NT2/D1 (cell line): ENCODE measurements at regions not wholly inside any gene's neighbourhood (a gene's known extent, or its start where the extent isn't known, plus 50 kb on each side); places are given as distances from the start of the nearest gene placed in this dataset.
"Not testable (repeated sequence)": the region's sequence is repeated elsewhere in the genome, so short reads cannot be mapped to it uniquely, and the experiment has no call there.

Experiments
- DNase-seq: peaks from one replicate; pipeline ENCODE4 v3.0.0-alpha.2; 2011; ENCODE audit warnings: low read depth, low spot score
- H3K27me3 ChIP-seq: 2 replicates; pipeline ENCODE4 v1.6.0; 2011; ENCODE audit warnings: mild to moderate bottlenecking; ENCODE audit not compliant: insufficient read length, insufficient read depth
- H3K36me3 ChIP-seq: 2 replicates; pipeline ENCODE4 v1.6.1; 2011; ENCODE audit warnings: mild to moderate bottlenecking, low read length, mixed read lengths; ENCODE audit not compliant: insufficient read depth, insufficient read length
- H3K4me1 ChIP-seq: 2 replicates; pipeline ENCODE4 v1.5.1; 2011; ENCODE audit not compliant: insufficient read depth, insufficient read length
- H3K4me3 ChIP-seq: 2 replicates; pipeline ENCODE4 v1.5.1; 2011; ENCODE audit warnings: low read depth; ENCODE audit not compliant: insufficient read length
- H3K9ac ChIP-seq: 2 replicates; pipeline ENCODE4 v1.6.0; 2011; ENCODE audit warnings: low read depth; ENCODE audit not compliant: insufficient read length
- H3K9me3 ChIP-seq: 2 replicates; pipeline ENCODE4 v1.5.1; 2011; ENCODE audit warnings: mild to moderate bottlenecking, low read length; ENCODE audit not compliant: insufficient read depth
- SUZ12 ChIP-seq: IDR thresholded peaks from 2 replicates; pipeline ENCODE4 v1.6.1; 2011; ENCODE audit not compliant: insufficient read length, insufficient read depth; ENCODE audit errors: extremely low read depth
- YY1 ChIP-seq: IDR thresholded peaks from 2 replicates; pipeline ENCODE4 v1.6.1; 2011; ENCODE audit not compliant: insufficient read length, insufficient read depth
- ZNF274 ChIP-seq: IDR thresholded peaks from 2 replicates; pipeline ENCODE4 v1.6.1; 2011; ENCODE audit warnings: mild to moderate bottlenecking, low read depth, low read length

GRCh38 chr10:71089162-71089561 is 123.2 kb upstream of the UNC5B start:
- no peak overlapping the region for H3K4me3 ChIP-seq
- peaks cover under 1% of the 10 kb centered on the region for H3K27me3 ChIP-seq
- no peak for DNase-seq
- H3K4me1 ChIP-seq = peaks cover 10% of the 10 kb centered on the region
- H3K9me3 ChIP-seq = no peaks in the 10 kb centered on the region
- H3K9ac ChIP-seq = no peak overlapping the region
- TF ChIP-seq SUZ12 = no peak
- no peak for TF ChIP-seq YY1
- TF ChIP-seq ZNF274 = no peak
- no peaks in the 10 kb centered on the region for H3K36me3 ChIP-seq

- H3K4me1 ChIP-seq = peaks cover 10% of the 10 kb centered on the region
- H3K4me3 ChIP-seq = no peak overlapping the region
- H3K9me3 ChIP-seq = no peaks in the 10 kb centered on the region
- no peaks in the 10 kb centered on the region for H3K27me3 ChIP-seq
- H3K36me3 ChIP-seq = no peaks in the 10 kb centered on the region
- TF ChIP-seq SUZ12 (no peak), ZNF274 (no peak), YY1 (no peak)
- H3K9ac ChIP-seq = no peak overlapping the region
- DNase-seq = no peak
These were observed 122.0 kb upstream of the UNC5B start for GRCh38 chr10:71090330-71090729.

GRCh38 chr10:71090801-71091200 is 121.6 kb upstream of the UNC5B start:
- Histone ChIP-seq H3K9me3 (no peaks in the 10 kb centered on the region), H3K9ac (no peak overlapping the region), H3K4me1 (peaks cover 9% of the 10 kb centered on the region), H3K27me3 (no peaks in the 10 kb centered on the region), H3K36me3 (no peaks in the 10 kb centered on the region), H3K4me3 (no peak overlapping the region)
- no peak for DNase-seq
- TF ChIP-seq ZNF274 = no peak
- no peak for TF ChIP-seq YY1
- no peak for TF ChIP-seq SUZ12

- Histone ChIP-seq H3K9me3 (no peaks in the 10 kb centered on the region), H3K36me3 (no peaks in the 10 kb centered on the region), H3K9ac (no peak overlapping the region), H3K4me1 (peaks cover 8% of the 10 kb centered on the region), H3K4me3 (no peak overlapping the region), H3K27me3 (no peaks in the 10 kb centered on the region)
- TF ChIP-seq YY1 (no peak), ZNF274 (no peak), SUZ12 (no peak)
- no peak for DNase-seq
These were observed 119.5 kb upstream of the UNC5B start for GRCh38 chr10:71092812-71093401.

- Histone ChIP-seq H3K27me3 (no peaks in the 10 kb centered on the region), H3K9ac (no peak overlapping the region), H3K4me3 (no peak overlapping the region), H3K9me3 (no peaks in the 10 kb centered on the region), H3K4me1 (peaks cover 8% of the 10 kb centered on the region), H3K36me3 (no peaks in the 10 kb centered on the region)
- no peak for DNase-seq
- no peak for TF ChIP-seq ZNF274
- TF ChIP-seq SUZ12 = no peak
- no peak for TF ChIP-seq YY1
These were observed 118.8 kb upstream of the UNC5B start for GRCh38 chr10:71093531-71093930.

- DNase-seq = no peak
- Histone ChIP-seq H3K4me3 (no peak overlapping the region), H3K9me3 (no peaks in the 10 kb centered on the region), H3K9ac (no peak overlapping the region), H3K27me3 (no peaks in the 10 kb centered on the region), H3K36me3 (no peaks in the 10 kb centered on the region), H3K4me1 (peaks cover 8% of the 10 kb centered on the region)
- TF ChIP-seq ZNF274 (no peak), SUZ12 (no peak), YY1 (no peak)
These were observed 117.5 kb upstream of the UNC5B start for GRCh38 chr10:71094712-71095390.

- no peak overlapping the region for H3K4me3 ChIP-seq
- no peaks in the 10 kb centered on the region for H3K27me3 ChIP-seq
- no peaks in the 10 kb centered on the region for H3K36me3 ChIP-seq
- H3K9ac ChIP-seq = no peak overlapping the region
- H3K4me1 ChIP-seq = no peaks in the 10 kb centered on the region
- no peak for TF ChIP-seq ZNF274
- TF ChIP-seq SUZ12 = no peak
- TF ChIP-seq YY1 = no peak
- H3K9me3 ChIP-seq = no peaks in the 10 kb centered on the region
- no peak for DNase-seq
These were observed 112.5 kb upstream of the UNC5B start for GRCh38 chr10:71099731-71100361.

GRCh38 chr10:71103961-71104360 is 108.4 kb upstream of the UNC5B start:
- TF ChIP-seq ZNF274 (no peak), SUZ12 (no peak), YY1 (no peak)

GRCh38 chr10:71106151-71106550 is 106.2 kb upstream of the UNC5B start:
- not testable (repeated sequence) for H3K4me1 ChIP-seq, H3K36me3 ChIP-seq, H3K27me3 ChIP-seq, H3K4me3 ChIP-seq, H3K9ac ChIP-seq, DNase-seq
- H3K9me3 ChIP-seq = peaks cover 26% of the 10 kb centered on the region; the same call in 1 of the 2 replicates

More at GRCh38 chr10:71103961-71104360, 108.4 kb upstream of the UNC5B start:
- H3K9me3 ChIP-seq = peaks cover 26% of the 10 kb centered on the region; the same call in 1 of the 2 replicates
- H3K36me3 ChIP-seq = no peaks in the 10 kb centered on the region
- DNase-seq = no peak
- no peak overlapping the region for H3K4me3 ChIP-seq
- no peak overlapping the region for H3K9ac ChIP-seq
- H3K27me3 ChIP-seq = no peaks in the 10 kb centered on the region
- H3K4me1 ChIP-seq = no peaks in the 10 kb centered on the region

GRCh38 chr10:71107117-71107516 is 105.3 kb upstream of the UNC5B start:
- H3K4me3 ChIP-seq, DNase-seq, H3K36me3 ChIP-seq, H3K4me1 ChIP-seq, H3K27me3 ChIP-seq, H3K9ac ChIP-seq: not testable (repeated sequence)
- H3K9me3 ChIP-seq = peaks cover 26% of the 10 kb centered on the region; the same call in 1 of the 2 replicates

GRCh38 chr10:71108042-71108441 is 104.3 kb upstream of the UNC5B start:
- H3K9ac ChIP-seq, H3K4me3 ChIP-seq, H3K27me3 ChIP-seq, H3K4me1 ChIP-seq, H3K36me3 ChIP-seq, DNase-seq: not testable (repeated sequence)
- peaks cover 26% of the 10 kb centered on the region; the same call in 1 of the 2 replicates for H3K9me3 ChIP-seq
